SIG-M5 treated with dmso at 0.1 percent for 504 hours (cell line): ENCODE measurements at regions not wholly inside any gene's neighbourhood (a gene's known extent, or its start where the extent isn't known, plus 50 kb on each side); places are given as distances from the start of the nearest gene placed in this dataset.
"Not testable (repeated sequence)": the region's sequence is repeated elsewhere in the genome, so short reads cannot be mapped to it uniquely, and the experiment has no call there.

Experiments
- DNase-seq: peaks from one replicate; lab custom pipeline; 2025; ENCODE audit not compliant: unreplicated experiment; lab: John Stamatoyannopoulos, UW

DNA sequence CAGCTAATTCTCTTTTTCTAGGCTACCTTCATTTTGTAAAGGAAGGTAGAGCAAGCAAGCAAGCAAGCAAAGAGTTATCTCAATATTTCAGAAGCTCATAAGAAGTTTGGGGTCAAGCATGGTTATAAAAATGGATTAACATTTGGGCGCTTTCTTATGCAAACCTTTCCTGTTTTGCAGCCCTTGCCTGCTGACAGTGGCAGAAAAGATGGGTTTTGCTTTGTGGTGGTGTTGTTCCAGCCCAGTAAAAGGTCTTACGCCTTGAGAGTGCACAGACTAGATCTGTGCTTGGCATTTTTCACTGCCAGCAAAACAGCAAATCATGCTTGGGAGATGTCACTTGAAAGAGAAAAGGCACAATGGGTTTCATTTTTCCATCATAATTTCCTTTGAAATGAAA, 1320.6 kb upstream of the CELF4 start:
- DNase-seq: no peak

DNA sequence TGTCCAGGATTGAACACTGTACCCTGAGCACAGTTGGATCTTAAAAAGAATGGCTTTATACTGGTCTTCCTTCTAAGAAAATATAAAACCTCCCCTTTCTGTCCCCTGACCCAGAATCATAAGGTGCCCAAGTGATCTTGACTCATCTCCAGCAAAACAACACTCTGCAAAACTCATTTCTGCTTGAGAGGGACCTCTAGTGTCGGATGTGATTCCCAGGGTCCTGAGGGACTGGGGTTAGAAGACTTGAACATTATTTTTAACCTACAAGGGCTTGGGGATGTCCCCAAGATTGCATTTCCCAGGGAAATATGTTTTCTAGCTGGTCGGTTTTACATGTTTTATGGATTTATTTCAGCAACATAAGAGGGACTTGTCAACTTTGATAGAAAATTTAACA, 1318.5 kb upstream of the CELF4 start:
- DNase-seq: no peak

- DNase-seq: no peak
Measured at GRCh38 chr18:38883111-38883510, 1317.5 kb upstream of the CELF4 start.

- no peak for DNase-seq
Measured at GRCh38 chr18:38879871-38880270, 1314.3 kb upstream of the CELF4 start.

DNA sequence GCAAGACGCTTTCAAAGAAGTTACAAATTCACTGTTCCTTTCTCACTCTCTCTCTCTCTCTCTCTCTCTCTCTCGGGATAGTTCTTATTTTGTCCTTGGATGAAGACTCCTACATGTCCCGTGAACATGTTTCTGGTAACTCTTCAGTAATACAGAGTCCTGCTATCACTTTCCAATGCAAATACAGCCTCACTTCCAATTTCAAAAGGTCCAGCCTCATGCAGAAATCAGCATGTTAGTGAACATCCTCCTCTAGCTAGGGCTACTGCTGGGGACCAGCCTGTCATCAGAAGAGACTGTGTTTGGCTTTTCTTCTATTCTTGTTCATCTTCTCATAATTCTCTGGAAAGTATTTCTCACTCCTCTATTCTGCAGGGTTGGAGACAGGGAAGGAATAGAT, 1306.7 kb upstream of the CELF4 start:
- DNase-seq: no peak

- no peak for DNase-seq
Measured at GRCh38 chr18:38868757-38869156, 1303.2 kb upstream of the CELF4 start.

GRCh38 chr18:38867680-38868079, 1302.1 kb upstream of the CELF4 start:
- DNase-seq: no peak

- DNase-seq: no peak
Measured at GRCh38 chr18:38851526-38851925, 1285.9 kb upstream of the CELF4 start.

DNA sequence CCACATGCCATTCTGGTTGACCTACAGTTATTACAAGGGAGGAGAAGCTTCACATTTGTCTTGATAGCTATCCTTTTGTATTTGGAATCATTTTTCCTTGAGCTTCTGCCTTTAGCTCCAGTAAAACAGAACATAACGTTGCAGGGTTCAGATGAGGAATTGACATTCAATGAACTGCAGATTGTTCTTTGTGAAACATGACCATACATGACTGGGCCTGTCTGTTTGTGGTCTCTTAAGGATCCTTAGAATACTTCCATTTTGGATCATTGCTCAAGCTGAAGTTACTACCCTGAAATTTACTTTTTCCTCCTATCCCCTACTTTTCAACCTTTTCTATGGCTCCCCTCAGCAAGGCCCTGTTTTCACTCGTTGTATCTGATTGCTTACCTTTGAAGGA, 1281.7 kb upstream of the CELF4 start:
- no peak for DNase-seq

DNA sequence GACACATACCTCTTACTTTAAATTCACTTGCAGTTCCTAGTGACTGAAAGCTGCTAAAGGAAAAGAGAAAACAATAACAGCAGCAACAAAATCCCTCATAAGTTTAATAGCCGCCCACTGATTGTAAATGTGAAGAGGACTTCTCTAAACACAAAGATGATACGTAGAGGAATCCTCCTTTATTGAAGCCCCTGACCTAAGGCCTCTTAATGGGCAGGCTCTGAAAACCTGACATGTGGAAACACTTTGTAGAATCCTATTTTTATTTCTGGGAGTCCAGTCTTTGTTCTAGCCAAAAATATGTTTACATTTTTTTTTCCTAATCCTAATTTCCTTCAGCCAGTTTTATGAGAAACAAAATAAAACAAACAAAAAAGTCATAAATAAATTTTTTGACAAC, 1277.7 kb upstream of the CELF4 start:
- DNase-seq: no peak

GRCh38 chr18:38826247-38826646, 1260.6 kb upstream of the CELF4 start:
- DNase-seq: no peak

GRCh38 chr18:38811209-38811608, 1245.6 kb upstream of the CELF4 start:
- DNase-seq: no peak

DNA sequence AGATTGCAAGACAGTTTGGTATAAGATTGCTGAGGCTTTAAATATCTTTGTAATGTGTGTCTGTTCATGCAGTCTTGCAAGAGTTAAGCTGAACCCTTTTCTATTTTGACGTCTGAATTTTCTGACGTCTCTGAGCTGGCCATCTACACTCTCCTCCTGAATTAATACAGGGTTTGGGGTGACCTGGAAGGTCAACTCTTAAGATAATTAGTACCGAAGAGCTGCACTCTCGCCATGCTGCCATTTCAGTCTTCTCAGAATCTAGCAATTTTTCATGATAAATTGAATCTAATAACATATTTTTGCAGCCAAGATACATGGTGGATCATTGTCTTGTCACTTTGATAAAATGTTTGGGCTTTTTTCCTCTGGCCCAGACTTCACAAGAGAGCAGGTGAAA, 1245.2 kb upstream of the CELF4 start:
- DNase-seq: no peak

- no peak for DNase-seq
Measured at GRCh38 chr18:38807915-38808314, 1242.3 kb upstream of the CELF4 start.

GRCh38 chr18:38805256-38805655, 1239.7 kb upstream of the CELF4 start:
- DNase-seq: no peak

DNA sequence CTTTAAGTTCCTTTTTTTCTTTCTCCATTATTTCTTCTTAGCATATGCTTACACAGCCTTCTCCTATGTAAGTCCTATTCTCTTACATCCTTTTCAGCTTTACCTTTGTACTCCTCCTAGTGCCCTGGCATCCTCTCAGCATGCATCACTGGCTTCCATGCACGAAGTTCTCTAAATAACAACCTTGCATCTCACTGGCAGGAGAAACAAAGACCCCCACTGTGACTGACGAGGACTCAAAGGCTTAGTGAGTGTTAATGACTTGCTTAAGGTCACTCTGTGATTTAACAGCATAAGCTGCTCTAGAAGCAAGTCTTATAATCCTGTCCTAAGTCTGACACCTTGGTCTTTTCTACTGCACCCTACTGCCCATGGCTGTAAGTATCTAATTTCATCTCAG, 1236.0 kb upstream of the CELF4 start:
- no peak for DNase-seq

GRCh38 chr18:38796762-38797161, 1231.2 kb upstream of the CELF4 start:
- no peak for DNase-seq

- no peak for DNase-seq
Measured at GRCh38 chr18:38792731-38793130, 1227.1 kb upstream of the CELF4 start.

- no peak for DNase-seq
Measured at GRCh38 chr18:38790786-38791185, 1225.2 kb upstream of the CELF4 start.

DNA sequence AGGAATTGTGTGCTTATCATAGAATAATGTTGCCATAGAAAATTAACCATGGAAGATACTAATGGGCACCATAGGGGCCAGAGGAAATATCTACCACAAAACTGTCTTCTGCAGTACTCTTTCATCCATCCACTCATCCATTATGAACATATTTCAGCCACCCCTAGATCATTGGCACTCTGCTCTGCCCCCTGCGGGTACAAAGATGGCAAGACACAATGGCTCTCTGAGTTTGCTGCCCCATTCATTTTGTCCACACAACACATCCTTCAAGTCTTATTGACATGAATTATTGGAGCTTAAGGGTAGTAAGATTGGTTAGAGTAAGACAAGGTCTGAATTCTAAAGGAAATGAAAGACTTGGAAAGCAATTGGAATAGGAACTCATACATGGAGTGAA, 1224.7 kb upstream of the CELF4 start:
- DNase-seq: no peak

GRCh38 chr18:38789141-38789540, 1223.5 kb upstream of the CELF4 start:
- no peak for DNase-seq

DNA sequence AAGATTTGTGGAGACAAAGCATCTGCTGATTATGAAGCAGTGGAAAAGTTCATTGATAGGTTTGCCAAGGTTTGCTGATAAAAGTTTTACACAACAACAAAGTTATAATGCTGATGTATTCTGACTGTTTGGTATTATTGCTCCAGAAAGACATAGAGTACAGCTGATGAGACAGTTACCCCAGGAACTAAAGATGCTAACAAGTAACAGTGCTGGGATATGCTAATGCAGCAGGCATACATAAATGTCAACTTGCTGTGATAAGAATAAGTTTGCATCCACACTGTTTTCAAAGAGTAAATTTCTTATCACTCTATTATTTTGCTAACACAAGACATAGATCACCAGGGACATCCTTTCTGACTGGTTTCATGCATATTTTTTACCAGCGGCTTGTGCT, 1221.3 kb upstream of the CELF4 start:
- no peak for DNase-seq

GRCh38 chr18:38771620-38772019, 1206.0 kb upstream of the CELF4 start:
- not testable (repeated sequence) for DNase-seq

DNA sequence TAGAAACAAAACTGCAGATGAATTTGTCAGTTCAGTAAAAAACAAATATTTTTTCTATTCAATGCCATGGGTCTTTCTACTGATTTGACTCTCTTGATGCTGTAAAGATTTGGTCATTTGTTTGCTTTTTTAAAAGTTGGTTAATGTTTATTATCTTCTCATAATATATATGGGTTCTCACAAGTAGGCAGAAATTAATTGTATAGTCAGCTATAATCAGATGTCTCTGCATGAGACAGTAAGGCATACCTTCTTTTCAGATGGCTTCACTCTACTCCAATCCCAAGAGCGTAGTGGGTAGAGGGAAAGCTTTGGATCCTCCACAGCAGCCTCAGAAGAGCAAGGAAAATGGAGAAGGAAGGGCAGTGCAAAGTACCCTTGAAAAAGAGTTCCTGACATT, 1202.9 kb upstream of the CELF4 start:
- no peak for DNase-seq
